Endothelial cell of umbilical vein (primary cell): ENCODE measurements at regions not wholly inside any gene's neighbourhood (a gene's known extent, or its start where the extent isn't known, plus 50 kb on each side); places are given as distances from the start of the nearest gene placed in this dataset.

Experiments used
- BruUV-seq: library from RNA; stranded (reverse); fragments of 400-500 nt; replicated peaks from 2 replicates; lab custom pipeline; 2021; lab: Mats Ljungman, UMichigan
- CTCF ChIA-PET: fragments of 300-600, 350-600 bp; sonication (Branson Sonifier 250); formaldehyde crosslinking; loops from one replicate; lab custom pipeline; 2021; ENCODE audit warnings: antibody characterized with exemption, inconsistent platforms; lab: Charles Lee
- POLR2A ChIA-PET: fragments of 300-600, 350-600 bp; sonication (Branson Sonifier 250); formaldehyde crosslinking; loops from one replicate; lab custom pipeline; 2021; ENCODE audit warnings: antibody characterized with exemption, inconsistent platforms; lab: Charles Lee
- DNase-seq: peaks from one replicate; pipeline ENCODE4 v3.0.0-alpha.2; 2011; ENCODE audit warnings: low read depth, low spot score
- FAIRE-seq: peaks from 2 replicates; lab custom pipeline; 2011; peaks lifted over from hg19 to GRCh38; lab: Jason Lieb, UNC
- H2AFZ ChIP-seq: 2 replicates; pipeline ENCODE4 v1.6.0; 2012; ENCODE audit warnings: low read depth, low read length, control low read depth, inconsistent platforms
- H3K27ac ChIP-seq: 2 replicates; pipeline ENCODE4 v1.5.1; 2011; ENCODE audit warnings: low read depth, mild to moderate bottlenecking, control low read depth, low read length, moderate library complexity; ENCODE audit not compliant: insufficient read depth
- H3K27me3 ChIP-seq, 2 experiments: 2 replicates each; pipeline versions ENCODE4 v1.6.0 to v1.6.1; 2011; ENCODE audit warnings: low read length in 2 of 2, mixed read lengths in 1 of 2; ENCODE audit not compliant: control insufficient read depth in 2 of 2, insufficient read depth in 2 of 2
- H3K36me3 ChIP-seq, 2 experiments: 2 replicates in 1 of 2; 3 replicates in 1 of 2; pipeline ENCODE4 v1.5.1; 2011; ENCODE audit warnings: low read length in 2 of 2, mild to moderate bottlenecking in 1 of 2, moderate library complexity in 1 of 2; ENCODE audit not compliant: control insufficient read depth in 2 of 2, insufficient read depth in 2 of 2; ENCODE audit errors: extremely low read depth in 1 of 2
- H3K4me1 ChIP-seq: 3 replicates; pipeline ENCODE4 v1.5.1; 2011; ENCODE audit warnings: mild to moderate bottlenecking, low read length; ENCODE audit not compliant: control insufficient read depth, insufficient read depth; ENCODE audit errors: extremely low read depth
- H3K4me2 ChIP-seq: 2 replicates; pipeline ENCODE4 v1.6.1; 2011; ENCODE audit warnings: low read length, control low read depth, mixed read lengths; ENCODE audit not compliant: insufficient read depth
- H3K4me3 ChIP-seq, 3 experiments: fragments of 200-600 bp in 1 of 3; sonication (generic), shearing (Covaris generic) in 1 of 3; replicated peaks in 1 of 3; 2 replicates each; pipeline ENCODE4 v1.5.1; 2011 to 2016; ENCODE audit warnings: control low read depth in 3 of 3, low read length in 3 of 3, mild to moderate bottlenecking in 2 of 3, inconsistent platforms in 1 of 3, low read depth in 1 of 3, moderate library complexity in 1 of 3; ENCODE audit not compliant: insufficient read depth in 1 of 3
- H3K79me2 ChIP-seq: 2 replicates; pipeline ENCODE4 v1.6.0; 2012; ENCODE audit warnings: low read length, inconsistent platforms; ENCODE audit not compliant: control insufficient read depth, insufficient read depth
- H3K9ac ChIP-seq: replicated peaks from 2 replicates; pipeline ENCODE3; 2011; ENCODE audit warnings: low read length, control low read depth; ENCODE audit not compliant: insufficient read depth; ENCODE audit errors: extremely low read depth
- H3K9me1 ChIP-seq: replicated peaks from 3 replicates; pipeline ENCODE4 v1.6.0; 2011; ENCODE audit warnings: mild to moderate bottlenecking, low read length; ENCODE audit not compliant: control insufficient read depth, insufficient read depth; ENCODE audit errors: extremely low read depth
- H3K9me3 ChIP-seq: replicated peaks from 2 replicates; pipeline ENCODE4 v1.5.1; 2012; ENCODE audit warnings: low read length, inconsistent platforms; ENCODE audit not compliant: control insufficient read depth, insufficient read depth
- H4K20me1 ChIP-seq: replicated peaks from 2 replicates; pipeline ENCODE3; 2011; ENCODE audit warnings: mild to moderate bottlenecking, low read length; ENCODE audit not compliant: control insufficient read depth, insufficient read depth; ENCODE audit errors: extremely low read depth
- EZH2 ChIP-seq: IDR thresholded peaks from 2 replicates; pipeline ENCODE4 v1.6.1; 2012; ENCODE audit warnings: borderline replicate concordance, low read depth, mild to moderate bottlenecking, moderate library complexity, low read length, inconsistent platforms; ENCODE audit not compliant: severe bottlenecking
- FOS ChIP-seq: IDR thresholded peaks from 2 replicates; pipeline ENCODE4 v1.6.1; 2011; ENCODE audit warnings: mild to moderate bottlenecking, low read length, moderate library complexity, borderline replicate concordance; ENCODE audit not compliant: insufficient read depth
- GATA2 ChIP-seq: IDR thresholded peaks from 2 replicates; pipeline ENCODE4 v1.7.0; 2011; ENCODE audit warnings: low read depth, mild to moderate bottlenecking, moderate library complexity, mixed read lengths, low read length; ENCODE audit not compliant: insufficient read length, insufficient read depth
- JUN ChIP-seq: IDR thresholded peaks from 2 replicates; pipeline ENCODE4 v1.6.1; 2011; ENCODE audit warnings: borderline replicate concordance, low read depth; ENCODE audit not compliant: insufficient read length, insufficient read depth
- MYC ChIP-seq: IDR thresholded peaks from one replicate; pipeline ENCODE4 v1.6.1; 2011; ENCODE audit warnings: mild to moderate bottlenecking, low read depth, low read length
- POLR2A ChIP-seq: IDR thresholded peaks from 2 replicates; pipeline ENCODE4 v1.6.1; 2012; ENCODE audit warnings: low read depth, mild to moderate bottlenecking, control low read depth, low read length
- POLR2AphosphoS5 ChIP-seq: IDR thresholded peaks from 2 replicates; pipeline ENCODE4 v1.6.1; 2012; ENCODE audit warnings: low read depth, mild to moderate bottlenecking, control low read depth, low read length, moderate library complexity; ENCODE audit not compliant: insufficient read depth
- dilution Hi-C: fragments of 300-500 bp; cut with MboI; formaldehyde crosslinking; loops from one replicate; pipeline ENCODE4 v1.15.0; 2019; ENCODE audit warnings: low sequenced_read_pairs; ENCODE audit not compliant: extremely low pct_ligation_motif_present
- intact Hi-C: fragments of 100-400 bp; cut with micrococcal nuclease; formaldehyde crosslinking; loops from one replicate; pipeline ENCODE4 v1.10.0; 2022
- TF ChIP-seq, protein P1 (sequence below): IDR thresholded peaks from 2 replicates; pipeline ENCODE4 v1.6.1; 2011; ENCODE audit not compliant: insufficient read depth, insufficient read length
- TF ChIP-seq, protein P2 (sequence below), 2 donors: IDR thresholded peaks; 1 replicate in 1 of 2; 2 replicates in 1 of 2; pipeline ENCODE4 v1.5.1; 2011; ENCODE audit warnings: low read length in 2 of 2, mild to moderate bottlenecking in 2 of 2, moderate library complexity in 2 of 2, control low read depth in 1 of 2, inconsistent platforms in 1 of 2, low read depth in 1 of 2; ENCODE audit not compliant: insufficient read depth in 1 of 2; ENCODE audit errors: extremely low read depth in 1 of 2

DNA sequence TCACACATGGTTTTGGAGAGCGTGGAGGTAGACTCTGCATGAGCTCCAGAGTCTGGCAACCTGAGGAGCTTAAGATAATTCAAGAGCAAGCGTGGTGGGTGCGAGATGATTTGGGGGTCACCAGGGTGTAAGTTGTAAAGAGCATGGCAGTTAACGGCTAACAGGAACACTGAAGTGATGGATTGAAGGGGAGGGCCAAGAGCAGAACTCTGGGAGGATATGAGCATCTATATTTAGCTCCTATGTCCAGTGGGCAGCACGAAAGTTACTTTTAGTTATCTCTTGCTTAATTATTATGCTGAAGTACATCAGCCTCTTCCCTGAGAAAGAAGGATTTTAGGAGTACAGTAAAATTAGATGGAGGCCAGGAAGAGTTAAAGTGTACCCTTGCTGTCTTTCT, 231.9 kb upstream of the HAND2 start:
- no peak overlapping the region for H2AFZ ChIP-seq
- CTCF ChIA-PET = no interaction called here

DNA sequence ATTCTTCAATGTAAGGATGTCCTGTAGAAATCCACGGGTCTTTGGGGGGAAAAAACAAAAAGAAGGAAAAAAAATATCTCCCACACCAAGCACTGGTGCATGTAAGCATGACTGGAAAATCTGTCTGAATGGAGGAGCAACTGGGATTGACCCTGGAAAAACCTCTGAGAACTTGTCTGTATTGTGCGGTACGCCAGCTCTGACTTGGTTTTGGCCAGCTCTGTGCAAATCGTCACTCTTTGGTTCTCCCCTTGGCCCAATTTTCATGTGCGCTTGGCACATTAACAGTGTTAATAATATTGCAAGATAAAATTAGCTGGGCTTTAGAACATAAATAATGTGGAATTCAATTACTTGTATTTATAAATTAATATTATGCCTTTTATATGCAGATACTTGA, 231.2 kb upstream of the HAND2 start:
- H3K9me1 ChIP-seq = no peaks in the 10 kb centered on the region
- no peaks in the 10 kb centered on the region for H4K20me1 ChIP-seq
- H3K4me1 ChIP-seq = no peaks in the 10 kb centered on the region
- TF ChIP-seq, protein P1, sequence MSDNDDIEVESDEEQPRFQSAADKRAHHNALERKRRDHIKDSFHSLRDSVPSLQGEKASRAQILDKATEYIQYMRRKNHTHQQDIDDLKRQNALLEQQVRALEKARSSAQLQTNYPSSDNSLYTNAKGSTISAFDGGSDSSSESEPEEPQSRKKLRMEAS = no peak
- TF ChIP-seq POLR2A = no peak
- no peak for TF ChIP-seq FOS
- TF ChIP-seq EZH2 = no peak
- TF ChIP-seq JUN = no peak
- TF ChIP-seq POLR2AphosphoS5 = no peak
- TF ChIP-seq MYC = no peak
- no peak for TF ChIP-seq GATA2
- TF ChIP-seq, protein P2, sequence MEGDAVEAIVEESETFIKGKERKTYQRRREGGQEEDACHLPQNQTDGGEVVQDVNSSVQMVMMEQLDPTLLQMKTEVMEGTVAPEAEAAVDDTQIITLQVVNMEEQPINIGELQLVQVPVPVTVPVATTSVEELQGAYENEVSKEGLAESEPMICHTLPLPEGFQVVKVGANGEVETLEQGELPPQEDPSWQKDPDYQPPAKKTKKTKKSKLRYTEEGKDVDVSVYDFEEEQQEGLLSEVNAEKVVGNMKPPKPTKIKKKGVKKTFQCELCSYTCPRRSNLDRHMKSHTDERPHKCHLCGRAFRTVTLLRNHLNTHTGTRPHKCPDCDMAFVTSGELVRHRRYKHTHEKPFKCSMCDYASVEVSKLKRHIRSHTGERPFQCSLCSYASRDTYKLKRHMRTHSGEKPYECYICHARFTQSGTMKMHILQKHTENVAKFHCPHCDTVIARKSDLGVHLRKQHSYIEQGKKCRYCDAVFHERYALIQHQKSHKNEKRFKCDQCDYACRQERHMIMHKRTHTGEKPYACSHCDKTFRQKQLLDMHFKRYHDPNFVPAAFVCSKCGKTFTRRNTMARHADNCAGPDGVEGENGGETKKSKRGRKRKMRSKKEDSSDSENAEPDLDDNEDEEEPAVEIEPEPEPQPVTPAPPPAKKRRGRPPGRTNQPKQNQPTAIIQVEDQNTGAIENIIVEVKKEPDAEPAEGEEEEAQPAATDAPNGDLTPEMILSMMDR (IDR thresholded peaks at IDR 0.05; ENCODE audit: extremely low read depth in 1 of 2, insufficient read depth in 1 of 2, low read depth in 1 of 2, low read length in 2 of 2) = no peak
- no peaks in the 10 kb centered on the region for H3K79me2 ChIP-seq
- intact Hi-C loops = no loop called here
- no peak overlapping the region for H3K27ac ChIP-seq
- H2AFZ ChIP-seq = no peak overlapping the region
- H3K9ac ChIP-seq = no peak overlapping the region
- no TSS peak for BruUV-seq
- FAIRE-seq (no peak), DNase-seq (no peak)
- POLR2A ChIA-PET = no interaction called here
- dilution Hi-C loops = no loop called here
- CTCF ChIA-PET = no interaction called here
- H3K4me2 ChIP-seq = no peak overlapping the region
- no peak overlapping the region for H3K4me3 ChIP-seq
- H3K27me3 ChIP-seq = no peaks in the 10 kb centered on the region
- no peaks in the 10 kb centered on the region for H3K9me3 ChIP-seq
- no peaks in the 10 kb centered on the region for H3K36me3 ChIP-seq

More for the DNA sequence above, 231.9 kb upstream of the HAND2 start:
- DNase-seq (no peak), FAIRE-seq (no peak)
- Histone ChIP-seq H3K4me2 (no peak overlapping the region), H3K9ac (no peak overlapping the region), H3K9me1 (no peaks in the 10 kb centered on the region), H3K27me3 (no peaks in the 10 kb centered on the region), H3K4me3 (no peak overlapping the region), H3K27ac (no peak overlapping the region), H3K79me2 (no peaks in the 10 kb centered on the region), H4K20me1 (no peaks in the 10 kb centered on the region), H3K36me3 (no peaks in the 10 kb centered on the region), H3K9me3 (no peaks in the 10 kb centered on the region), H3K4me1 (no peaks in the 10 kb centered on the region)
- no peak for TF ChIP-seq POLR2A
- TF ChIP-seq, protein P1 = no peak
- no peak for TF ChIP-seq GATA2
- BruUV-seq = no TSS peak
- intact Hi-C loops (no loop called here), dilution Hi-C loops (no loop called here)
- POLR2A ChIA-PET = no interaction called here
